ENCODE measurements at regions not wholly inside any gene's neighbourhood (a gene's known extent, or its start where the extent isn't known, plus 50 kb on each side); places are given as distances from the start of the nearest gene placed in this dataset.

DNA sequence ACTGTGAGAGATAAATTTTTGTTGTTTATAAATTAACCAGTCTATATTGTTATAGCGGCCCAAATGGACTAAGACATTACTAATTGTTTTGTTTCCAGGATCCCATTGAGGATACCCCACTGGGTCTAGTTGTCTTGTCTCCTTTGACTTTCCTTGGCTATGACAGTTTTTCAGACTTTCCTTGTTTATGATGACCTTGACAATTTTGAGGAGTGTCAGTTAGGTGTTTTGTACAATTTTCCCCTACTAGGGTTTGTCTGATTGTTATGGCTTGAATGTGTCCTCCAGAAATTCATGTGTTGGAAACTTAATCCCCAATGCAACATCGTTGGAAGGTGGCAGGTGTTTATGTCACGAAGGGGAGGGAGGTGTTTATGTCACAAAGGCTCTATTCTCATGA is 89.6 kb upstream of the PITX2 start:
- Histone ChIP-seq H3K79me2 (ENCODE audit: control insufficient read depth, insufficient read depth, low read length, unreplicated experiment) (no peaks in the 10 kb centered on the region), H3K36me3 (ENCODE audit: insufficient read depth, low read length) (no peaks in the 10 kb centered on the region), H3K4me1 (ENCODE audit: control insufficient read depth, insufficient read depth, low read length, unreplicated experiment) (no peaks in the 10 kb centered on the region), H3K4me3 (ENCODE audit: low read depth, low read length) (no peak overlapping the region), H3K27me3 (ENCODE audit: insufficient read depth, low read length) (peaks cover 5% of the 10 kb centered on the region; the same call in 1 of the 2 replicates), H3K27ac (ENCODE audit: low read depth, low read length) (no peak overlapping the region), H2AFZ (ENCODE audit: low read length, unreplicated experiment) (no peak overlapping the region)

DNA sequence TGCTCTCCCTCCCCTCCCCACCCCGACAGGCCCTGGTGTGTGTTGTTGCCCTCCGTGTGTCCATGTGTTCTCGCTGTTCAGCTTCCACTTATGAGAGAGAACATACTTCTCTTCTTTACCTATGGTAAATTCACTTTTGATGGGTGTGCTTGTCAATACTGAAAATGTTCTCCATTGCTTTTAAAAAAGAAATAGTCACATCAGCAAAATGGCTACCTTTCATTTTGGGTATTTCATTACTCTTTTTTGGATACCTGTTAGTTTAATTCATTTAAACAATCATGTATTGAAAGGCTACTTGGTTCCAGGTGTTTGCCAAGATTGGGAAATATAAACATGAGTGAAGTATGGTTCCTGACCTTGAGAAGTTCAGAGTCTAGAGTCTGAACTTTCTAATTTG is 107.4 kb upstream of the PITX2 start:
- no peaks in the 10 kb centered on the region for H3K4me1 ChIP-seq (ENCODE audit: control insufficient read depth, insufficient read depth, low read length, unreplicated experiment)
- H3K4me3 ChIP-seq (ENCODE audit: low read depth, low read length), result no peak overlapping the region
- no peaks in the 10 kb centered on the region for H3K36me3 ChIP-seq (ENCODE audit: insufficient read depth, low read length)
- H3K79me2 ChIP-seq (ENCODE audit: control insufficient read depth, insufficient read depth, low read length, unreplicated experiment), result no peaks in the 10 kb centered on the region
- H3K27me3 ChIP-seq (ENCODE audit: insufficient read depth, low read length), result peaks cover 25% of the 10 kb centered on the region
- H2AFZ ChIP-seq (ENCODE audit: low read length, unreplicated experiment), result no peak overlapping the region
- H3K27ac ChIP-seq (ENCODE audit: low read depth, low read length), result no peak overlapping the region

DNA sequence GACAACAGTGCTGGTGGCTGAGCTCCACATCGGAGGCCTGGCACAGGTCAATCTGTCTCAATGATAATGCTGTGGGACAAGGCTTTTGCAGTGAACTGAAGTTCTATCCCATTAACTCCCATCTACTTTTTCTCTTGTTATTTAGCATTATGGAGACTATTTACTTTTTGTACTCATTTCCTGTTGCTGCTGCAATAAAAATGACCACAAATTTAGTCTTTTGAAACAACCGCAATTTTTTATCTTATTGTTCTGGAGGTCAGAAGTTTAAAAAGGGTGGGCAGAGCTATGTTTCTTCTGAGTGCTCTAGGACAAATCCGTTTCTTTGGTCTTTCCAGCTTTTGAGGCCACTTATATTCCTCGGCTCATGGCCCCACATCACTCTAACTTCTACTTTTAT is 111.0 kb upstream of the PITX2 start:
- H3K27me3 ChIP-seq (ENCODE audit: insufficient read depth, low read length), result peaks cover 17% of the 10 kb centered on the region
- H3K27ac ChIP-seq (ENCODE audit: low read depth, low read length), result no peak overlapping the region
- H3K79me2 ChIP-seq (ENCODE audit: control insufficient read depth, insufficient read depth, low read length, unreplicated experiment), result no peaks in the 10 kb centered on the region
- no peak overlapping the region for H2AFZ ChIP-seq (ENCODE audit: low read length, unreplicated experiment)
- H3K36me3 ChIP-seq (ENCODE audit: insufficient read depth, low read length), result no peaks in the 10 kb centered on the region
- H3K4me1 ChIP-seq (ENCODE audit: control insufficient read depth, insufficient read depth, low read length, unreplicated experiment), result no peaks in the 10 kb centered on the region
- no peak overlapping the region for H3K4me3 ChIP-seq (ENCODE audit: low read depth, low read length)

DNA sequence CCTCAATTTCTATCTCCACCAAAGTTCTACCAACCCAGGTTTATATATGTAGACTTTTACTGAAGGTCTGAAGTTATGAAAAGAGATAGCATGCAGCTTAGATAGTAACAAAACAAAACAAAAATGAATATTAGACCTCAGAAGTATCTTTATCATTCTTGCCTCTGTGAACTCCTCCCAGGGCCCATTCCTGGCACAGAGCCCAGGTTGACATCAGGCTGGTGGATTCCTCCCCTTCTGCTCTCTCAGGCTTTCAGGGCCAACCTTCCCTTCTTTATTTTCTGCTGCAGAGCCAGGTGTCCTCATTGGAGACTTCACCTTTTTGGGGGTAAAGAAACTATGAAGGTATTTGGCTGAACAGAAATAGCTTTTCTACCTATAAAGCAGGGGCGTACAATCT is 112.8 kb upstream of the PITX2 start:
- H3K27me3 ChIP-seq (ENCODE audit: insufficient read depth, low read length), result peaks cover 14% of the 10 kb centered on the region
- no peak overlapping the region for H2AFZ ChIP-seq (ENCODE audit: low read length, unreplicated experiment)
- no peak overlapping the region for H3K27ac ChIP-seq (ENCODE audit: low read depth, low read length)
- no peaks in the 10 kb centered on the region for H3K4me1 ChIP-seq (ENCODE audit: control insufficient read depth, insufficient read depth, low read length, unreplicated experiment)
- no peaks in the 10 kb centered on the region for H3K36me3 ChIP-seq (ENCODE audit: insufficient read depth, low read length)
- H3K79me2 ChIP-seq (ENCODE audit: control insufficient read depth, insufficient read depth, low read length, unreplicated experiment), result no peaks in the 10 kb centered on the region
- no peak overlapping the region for H3K4me3 ChIP-seq (ENCODE audit: low read depth, low read length)

DNA sequence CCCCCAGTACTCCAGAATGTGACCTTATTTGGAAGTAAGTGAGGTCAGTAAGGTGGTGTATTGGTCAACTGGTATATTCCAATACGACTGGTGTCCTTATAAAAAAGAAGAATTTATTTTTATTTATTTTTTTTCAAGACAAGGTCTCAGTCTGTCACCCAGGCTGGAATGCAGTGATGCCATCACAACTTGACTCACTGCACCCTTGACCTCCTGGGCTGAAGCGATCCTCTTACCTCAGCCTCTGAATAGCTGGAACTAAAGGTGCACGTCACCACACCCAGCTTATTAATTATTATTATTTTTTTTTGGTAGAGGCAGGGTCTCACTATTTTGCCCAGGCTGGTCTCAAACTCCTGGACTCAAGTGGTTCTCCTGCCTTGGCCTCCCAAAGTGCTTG is 115.1 kb upstream of the PITX2 start:
- H3K4me3 ChIP-seq (ENCODE audit: low read depth, low read length), result no peak overlapping the region
- H3K27ac ChIP-seq (ENCODE audit: low read depth, low read length), result no peak overlapping the region
- H3K79me2 ChIP-seq (ENCODE audit: control insufficient read depth, insufficient read depth, low read length, unreplicated experiment), result no peaks in the 10 kb centered on the region
- no peak overlapping the region for H2AFZ ChIP-seq (ENCODE audit: low read length, unreplicated experiment)
- peaks cover 4% of the 10 kb centered on the region for H3K4me1 ChIP-seq (ENCODE audit: control insufficient read depth, insufficient read depth, low read length, unreplicated experiment)
- no peaks in the 10 kb centered on the region for H3K36me3 ChIP-seq (ENCODE audit: insufficient read depth, low read length)
- H3K27me3 ChIP-seq (ENCODE audit: insufficient read depth, low read length), result no peaks in the 10 kb centered on the region

DNA sequence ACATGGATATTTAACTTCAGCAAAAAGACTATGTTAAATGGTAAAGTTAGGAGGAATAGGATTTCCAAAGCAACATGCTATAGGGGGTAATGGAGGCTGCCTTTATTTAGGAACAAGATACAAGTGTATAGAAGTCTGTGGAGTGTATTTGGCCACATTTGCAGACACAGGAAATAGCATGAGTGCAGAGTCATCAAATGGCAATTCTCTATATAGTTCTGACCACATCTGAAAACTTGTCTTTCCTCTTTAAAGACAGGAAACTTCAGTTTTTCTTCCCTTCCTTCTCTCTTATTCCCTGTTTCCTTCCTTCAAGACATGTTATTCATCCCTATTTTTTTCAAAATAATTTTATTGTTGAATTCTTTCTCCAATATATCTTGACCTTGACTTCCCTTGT is 119.3 kb upstream of the PITX2 start:
- H3K4me3 ChIP-seq (ENCODE audit: low read depth, low read length), result no peak overlapping the region
- peaks cover 4% of the 10 kb centered on the region for H3K4me1 ChIP-seq (ENCODE audit: control insufficient read depth, insufficient read depth, low read length, unreplicated experiment)
- H3K27me3 ChIP-seq (ENCODE audit: insufficient read depth, low read length), result no peaks in the 10 kb centered on the region
- no peak overlapping the region for H2AFZ ChIP-seq (ENCODE audit: low read length, unreplicated experiment)
- H3K36me3 ChIP-seq (ENCODE audit: insufficient read depth, low read length), result no peaks in the 10 kb centered on the region
- no peak overlapping the region for H3K27ac ChIP-seq (ENCODE audit: low read depth, low read length)
- no peaks in the 10 kb centered on the region for H3K79me2 ChIP-seq (ENCODE audit: control insufficient read depth, insufficient read depth, low read length, unreplicated experiment)

DNA sequence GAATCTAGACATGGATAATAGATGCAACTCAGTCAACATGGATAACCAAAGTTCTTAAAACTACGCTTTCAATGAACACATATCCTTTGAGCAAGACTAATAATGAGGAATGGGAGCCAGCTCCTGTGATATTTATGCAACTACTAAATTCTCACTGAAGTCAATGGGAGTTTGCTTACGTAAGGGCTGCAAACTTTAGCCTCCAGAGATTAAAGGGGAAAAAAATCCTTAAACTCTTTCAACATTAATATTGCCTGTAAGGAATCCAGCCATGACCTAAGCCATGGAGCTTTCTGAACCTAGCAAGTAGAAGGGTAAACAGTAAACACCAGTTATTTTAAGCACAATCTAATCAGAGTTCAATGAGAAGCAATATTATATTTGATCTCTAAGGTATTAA is 125.2 kb upstream of the PITX2 start:
- Histone ChIP-seq H3K4me1 (ENCODE audit: control insufficient read depth, insufficient read depth, low read length, unreplicated experiment) (no peaks in the 10 kb centered on the region), H3K27ac (ENCODE audit: low read depth, low read length) (no peak overlapping the region), H3K4me3 (ENCODE audit: low read depth, low read length) (no peak overlapping the region), H3K27me3 (ENCODE audit: insufficient read depth, low read length) (no peaks in the 10 kb centered on the region), H2AFZ (ENCODE audit: low read length, unreplicated experiment) (no peak overlapping the region), H3K79me2 (ENCODE audit: control insufficient read depth, insufficient read depth, low read length, unreplicated experiment) (no peaks in the 10 kb centered on the region), H3K36me3 (ENCODE audit: insufficient read depth, low read length) (no peaks in the 10 kb centered on the region)

DNA sequence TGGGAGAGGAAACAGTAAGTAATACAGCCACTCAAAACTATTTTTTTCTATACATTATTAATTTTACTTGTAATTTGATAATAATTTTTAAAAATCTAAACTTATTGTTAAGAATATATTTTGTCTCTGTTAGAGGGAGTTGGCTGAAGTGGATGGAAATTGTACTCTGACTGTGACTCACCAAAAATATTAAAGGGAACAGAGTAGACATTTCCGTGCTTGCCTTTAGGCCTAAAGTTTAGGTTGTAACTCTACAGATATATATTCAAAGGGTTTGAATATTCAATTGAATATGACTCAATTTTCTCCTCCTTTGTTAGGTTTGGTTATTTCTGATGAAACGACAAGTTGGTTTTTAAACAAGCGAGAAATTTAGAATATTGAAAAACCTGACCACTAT is 128.3 kb upstream of the PITX2 start:
- Histone ChIP-seq H3K27me3 (ENCODE audit: insufficient read depth, low read length) (peaks cover 9% of the 10 kb centered on the region; the same call in 1 of the 2 replicates), H3K4me3 (ENCODE audit: low read depth, low read length) (no peak overlapping the region), H2AFZ (ENCODE audit: low read length, unreplicated experiment) (no peak overlapping the region), H3K79me2 (ENCODE audit: control insufficient read depth, insufficient read depth, low read length, unreplicated experiment) (no peaks in the 10 kb centered on the region), H3K4me1 (ENCODE audit: control insufficient read depth, insufficient read depth, low read length, unreplicated experiment) (no peaks in the 10 kb centered on the region), H3K27ac (ENCODE audit: low read depth, low read length) (no peak overlapping the region), H3K36me3 (ENCODE audit: insufficient read depth, low read length) (no peaks in the 10 kb centered on the region)

DNA sequence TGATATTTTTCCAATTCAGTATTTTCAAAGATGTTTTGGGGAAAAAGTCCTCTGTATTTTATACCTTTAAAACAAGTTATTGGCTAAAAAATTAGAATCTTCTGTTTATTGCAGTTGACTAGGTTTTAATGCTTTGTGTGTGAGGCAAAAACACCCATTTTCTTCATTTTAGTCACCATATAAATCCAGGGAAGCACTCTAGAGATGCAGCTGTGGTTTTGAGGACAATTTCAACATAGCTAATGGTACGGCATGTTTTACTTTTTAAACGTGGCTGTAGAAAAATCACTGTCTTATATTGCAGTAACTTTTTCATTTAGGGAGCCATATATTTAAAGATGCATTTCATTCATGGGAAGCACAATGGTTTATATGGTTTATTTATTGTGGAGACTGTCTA is 129.1 kb upstream of the PITX2 start:
- Histone ChIP-seq H3K27me3 (ENCODE audit: insufficient read depth, low read length) (peaks cover 9% of the 10 kb centered on the region; the same call in 1 of the 2 replicates), H3K4me3 (ENCODE audit: low read depth, low read length) (no peak overlapping the region), H3K79me2 (ENCODE audit: control insufficient read depth, insufficient read depth, low read length, unreplicated experiment) (no peaks in the 10 kb centered on the region), H2AFZ (ENCODE audit: low read length, unreplicated experiment) (no peak overlapping the region), H3K4me1 (ENCODE audit: control insufficient read depth, insufficient read depth, low read length, unreplicated experiment) (no peaks in the 10 kb centered on the region), H3K27ac (ENCODE audit: low read depth, low read length) (no peak overlapping the region), H3K36me3 (ENCODE audit: insufficient read depth, low read length) (no peaks in the 10 kb centered on the region)

DNA sequence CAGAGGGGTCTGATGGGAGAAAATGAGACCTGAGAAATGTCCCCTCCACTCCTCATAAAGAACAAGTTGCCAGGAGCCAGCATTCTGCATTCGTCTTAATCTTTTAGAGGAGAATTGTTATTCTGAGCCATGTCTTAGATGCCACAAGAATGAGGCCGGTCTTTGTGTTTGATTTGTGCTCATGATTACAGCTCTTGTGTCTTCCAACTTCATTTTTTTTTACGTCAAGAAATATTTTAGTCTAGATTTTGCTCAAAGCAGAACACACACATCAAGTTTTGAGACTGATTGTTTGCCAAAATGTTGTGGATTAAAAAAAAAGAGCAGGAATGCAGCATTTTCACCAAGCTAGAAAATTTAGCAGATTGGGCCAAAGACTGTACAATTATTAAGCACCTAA is 130.6 kb upstream of the PITX2 start:
- Histone ChIP-seq H3K4me3 (ENCODE audit: low read depth, low read length) (no peak overlapping the region), H2AFZ (ENCODE audit: low read length, unreplicated experiment) (no peak overlapping the region), H3K36me3 (ENCODE audit: insufficient read depth, low read length) (no peaks in the 10 kb centered on the region), H3K27ac (ENCODE audit: low read depth, low read length) (no peak overlapping the region), H3K27me3 (ENCODE audit: insufficient read depth, low read length) (peaks cover 9% of the 10 kb centered on the region; the same call in 1 of the 2 replicates), H3K79me2 (ENCODE audit: control insufficient read depth, insufficient read depth, low read length, unreplicated experiment) (no peaks in the 10 kb centered on the region), H3K4me1 (ENCODE audit: control insufficient read depth, insufficient read depth, low read length, unreplicated experiment) (no peaks in the 10 kb centered on the region)

DNA sequence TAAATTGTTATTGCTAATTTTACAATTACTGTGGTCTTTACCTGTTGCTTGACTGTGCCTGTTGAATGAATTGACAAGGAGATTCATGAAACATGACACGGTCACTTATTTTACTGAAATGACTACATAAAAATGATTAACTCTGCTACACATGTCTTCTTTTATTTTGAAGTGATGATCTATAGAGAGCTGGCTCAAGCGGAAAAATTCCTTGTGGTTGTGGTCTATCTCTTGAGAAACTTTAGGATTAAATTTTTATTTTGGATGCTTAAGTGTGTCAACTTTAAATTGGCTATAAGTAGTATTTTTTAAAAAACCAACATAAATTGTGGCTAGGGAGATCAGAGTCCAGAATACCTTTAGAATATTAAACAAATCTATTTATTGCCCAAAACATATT is 131.8 kb upstream of the PITX2 start:
- Histone ChIP-seq H2AFZ (ENCODE audit: low read length, unreplicated experiment) (no peak overlapping the region), H3K27ac (ENCODE audit: low read depth, low read length) (no peak overlapping the region), H3K4me3 (ENCODE audit: low read depth, low read length) (no peak overlapping the region), H3K27me3 (ENCODE audit: insufficient read depth, low read length) (peaks cover 9% of the 10 kb centered on the region; the same call in 1 of the 2 replicates), H3K36me3 (ENCODE audit: insufficient read depth, low read length) (no peaks in the 10 kb centered on the region), H3K4me1 (ENCODE audit: control insufficient read depth, insufficient read depth, low read length, unreplicated experiment) (no peaks in the 10 kb centered on the region), H3K79me2 (ENCODE audit: control insufficient read depth, insufficient read depth, low read length, unreplicated experiment) (no peaks in the 10 kb centered on the region)
